ENCODE measurements at regions not wholly inside any gene's neighbourhood (a gene's known extent, or its start where the extent isn't known, plus 50 kb on each side); places are given as distances from the start of the nearest gene placed in this dataset.

DNA sequence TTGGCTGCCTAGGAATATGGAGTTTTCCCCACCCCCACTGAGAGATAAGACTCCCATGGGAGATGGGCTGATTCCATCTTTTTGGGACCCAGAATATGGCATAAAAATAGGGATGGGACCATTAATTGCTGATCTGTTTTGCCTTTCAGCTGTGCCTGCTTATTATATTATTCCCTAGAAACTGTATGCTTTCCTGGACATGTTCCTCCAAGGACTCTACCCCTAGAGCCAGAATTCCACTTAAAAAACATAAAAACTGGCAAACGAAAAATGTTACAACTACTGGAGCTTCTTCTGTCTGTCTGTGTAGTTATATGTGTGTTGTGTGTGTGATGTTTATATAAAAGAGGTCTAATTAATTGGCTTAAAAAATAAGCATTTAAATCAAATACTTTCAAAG is 159.9 kb upstream of the PRR20A start:
- no peak overlapping the region for H2AFZ ChIP-seq
- no peaks in the 10 kb centered on the region for H3K27me3 ChIP-seq
- no peak for DNase-seq (ENCODE audit: low spot score)
- 71% methylated on average over 1 of the region's 1 CpG for WGBS (ENCODE audit: low lambda C conversion rate, missing lambda C conversion rate)
- no peaks in the 10 kb centered on the region for H3K4me1 ChIP-seq (ENCODE audit: insufficient read depth)
- no peaks in the 10 kb centered on the region for H3K36me3 ChIP-seq (replicated peaks; ENCODE audit: insufficient read depth, low read depth)
- no peak overlapping the region for H3K4me3 ChIP-seq
- H3K9me2 ChIP-seq (replicated peaks; ENCODE audit: insufficient read depth): no peaks in the 10 kb centered on the region
- no peaks in the 10 kb centered on the region for H3K9me3 ChIP-seq (ENCODE audit: low read depth)
- H3K4me2 ChIP-seq: no peak overlapping the region
- no peaks in the 10 kb centered on the region for H3K79me2 ChIP-seq
- no peak overlapping the region for H3K27ac ChIP-seq
- H4K20me1 ChIP-seq (ENCODE audit: insufficient read depth, poor library complexity, severe bottlenecking): no peaks in the 10 kb centered on the region
- TF ChIP-seq EZH2phosphoT487 (IDR thresholded peaks at IDR 0.05; ENCODE audit: low read depth, severe bottlenecking, unreplicated experiment) (no peak), EZH2 (IDR thresholded peaks at IDR 0.05; ENCODE audit: borderline replicate concordance) (no peak)
- TF ChIP-seq, protein P1, sequence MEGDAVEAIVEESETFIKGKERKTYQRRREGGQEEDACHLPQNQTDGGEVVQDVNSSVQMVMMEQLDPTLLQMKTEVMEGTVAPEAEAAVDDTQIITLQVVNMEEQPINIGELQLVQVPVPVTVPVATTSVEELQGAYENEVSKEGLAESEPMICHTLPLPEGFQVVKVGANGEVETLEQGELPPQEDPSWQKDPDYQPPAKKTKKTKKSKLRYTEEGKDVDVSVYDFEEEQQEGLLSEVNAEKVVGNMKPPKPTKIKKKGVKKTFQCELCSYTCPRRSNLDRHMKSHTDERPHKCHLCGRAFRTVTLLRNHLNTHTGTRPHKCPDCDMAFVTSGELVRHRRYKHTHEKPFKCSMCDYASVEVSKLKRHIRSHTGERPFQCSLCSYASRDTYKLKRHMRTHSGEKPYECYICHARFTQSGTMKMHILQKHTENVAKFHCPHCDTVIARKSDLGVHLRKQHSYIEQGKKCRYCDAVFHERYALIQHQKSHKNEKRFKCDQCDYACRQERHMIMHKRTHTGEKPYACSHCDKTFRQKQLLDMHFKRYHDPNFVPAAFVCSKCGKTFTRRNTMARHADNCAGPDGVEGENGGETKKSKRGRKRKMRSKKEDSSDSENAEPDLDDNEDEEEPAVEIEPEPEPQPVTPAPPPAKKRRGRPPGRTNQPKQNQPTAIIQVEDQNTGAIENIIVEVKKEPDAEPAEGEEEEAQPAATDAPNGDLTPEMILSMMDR (IDR thresholded peaks at IDR 0.05; ENCODE audit: poor library complexity): no peak

- TF ChIP-seq, protein P1 (IDR thresholded peaks at IDR 0.05; ENCODE audit: poor library complexity): no peak
- TF ChIP-seq EZH2phosphoT487 (IDR thresholded peaks at IDR 0.05; ENCODE audit: low read depth, severe bottlenecking, unreplicated experiment) (no peak), EZH2 (IDR thresholded peaks at IDR 0.05; ENCODE audit: borderline replicate concordance) (no peak)
- no peak overlapping the region for H3K27ac ChIP-seq
- 77% methylated on average over 2 of the region's 2 CpGs for WGBS (ENCODE audit: low lambda C conversion rate, missing lambda C conversion rate)
These were observed 154.6 kb upstream of the PRR20A start for GRCh38 chr13:56986121-56986520.

GRCh38 chr13:56988543-56988942 is 152.2 kb upstream of the PRR20A start:
- no peak overlapping the region for H3K27ac ChIP-seq
- no peak overlapping the region for H3K4me2 ChIP-seq
- no peaks in the 10 kb centered on the region for H3K27me3 ChIP-seq
- TF ChIP-seq EZH2phosphoT487 (IDR thresholded peaks at IDR 0.05; ENCODE audit: low read depth, severe bottlenecking, unreplicated experiment) (no peak), EZH2 (IDR thresholded peaks at IDR 0.05; ENCODE audit: borderline replicate concordance) (no peak)
- TF ChIP-seq, protein P1 (IDR thresholded peaks at IDR 0.05; ENCODE audit: poor library complexity): no peak
- no peaks in the 10 kb centered on the region for H3K4me1 ChIP-seq (ENCODE audit: insufficient read depth)
- H3K9me2 ChIP-seq (replicated peaks; ENCODE audit: insufficient read depth): no peaks in the 10 kb centered on the region
- H3K9me3 ChIP-seq (ENCODE audit: low read depth): no peaks in the 10 kb centered on the region
- H4K20me1 ChIP-seq (ENCODE audit: insufficient read depth, poor library complexity, severe bottlenecking): no peaks in the 10 kb centered on the region
- DNase-seq (ENCODE audit: low spot score): no peak
- H3K4me3 ChIP-seq: no peak overlapping the region
- H3K36me3 ChIP-seq (replicated peaks; ENCODE audit: insufficient read depth, low read depth): no peaks in the 10 kb centered on the region
- H3K79me2 ChIP-seq: no peaks in the 10 kb centered on the region
- no peak overlapping the region for H2AFZ ChIP-seq

More at GRCh38 chr13:56986121-56986520, 154.6 kb upstream of the PRR20A start:
- Histone ChIP-seq H3K36me3 (replicated peaks; ENCODE audit: insufficient read depth, low read depth) (no peaks in the 10 kb centered on the region), H3K4me2 (no peak overlapping the region), H3K4me3 (no peak overlapping the region), H3K79me2 (no peaks in the 10 kb centered on the region), H3K9me2 (replicated peaks; ENCODE audit: insufficient read depth) (no peaks in the 10 kb centered on the region), H3K9me3 (ENCODE audit: low read depth) (no peaks in the 10 kb centered on the region), H4K20me1 (ENCODE audit: insufficient read depth, poor library complexity, severe bottlenecking) (no peaks in the 10 kb centered on the region), H2AFZ (no peak overlapping the region), H3K27me3 (no peaks in the 10 kb centered on the region), H3K4me1 (ENCODE audit: insufficient read depth) (no peaks in the 10 kb centered on the region)
- DNase-seq (ENCODE audit: low spot score): no peak

- no peaks in the 10 kb centered on the region for H3K36me3 ChIP-seq (replicated peaks; ENCODE audit: insufficient read depth, low read depth)
- no peaks in the 10 kb centered on the region for H3K79me2 ChIP-seq
- no peak for TF ChIP-seq EZH2 (IDR thresholded peaks at IDR 0.05; ENCODE audit: borderline replicate concordance)
- TF ChIP-seq EZH2phosphoT487 (IDR thresholded peaks at IDR 0.05; ENCODE audit: low read depth, severe bottlenecking, unreplicated experiment): no peak
- TF ChIP-seq, protein P1 (IDR thresholded peaks at IDR 0.05; ENCODE audit: poor library complexity): no peak
- H3K9me3 ChIP-seq (ENCODE audit: low read depth): no peaks in the 10 kb centered on the region
- no peak overlapping the region for H3K4me3 ChIP-seq
- H3K4me2 ChIP-seq: no peak overlapping the region
- no peaks in the 10 kb centered on the region for H3K4me1 ChIP-seq (ENCODE audit: insufficient read depth)
- H4K20me1 ChIP-seq (ENCODE audit: insufficient read depth, poor library complexity, severe bottlenecking): no peaks in the 10 kb centered on the region
- H3K27ac ChIP-seq: no peak overlapping the region
- H2AFZ ChIP-seq: no peak overlapping the region
- WGBS (ENCODE audit: low lambda C conversion rate, missing lambda C conversion rate): 94% methylated on average over 2 of the region's 2 CpGs
- no peaks in the 10 kb centered on the region for H3K27me3 ChIP-seq
- DNase-seq (ENCODE audit: low spot score): no peak
- no peaks in the 10 kb centered on the region for H3K9me2 ChIP-seq (replicated peaks; ENCODE audit: insufficient read depth)
These were observed 137.0 kb upstream of the PRR20A start for GRCh38 chr13:57003682-57004081.

Measured in hepatocyte (in vitro differentiated cells).